HG03045 (cell line): ENCODE measurements at regions not wholly inside any gene's neighbourhood (a gene's known extent, or its start where the extent isn't known, plus 50 kb on each side); places are given as distances from the start of the nearest gene placed in this dataset.
"Not testable (repeated sequence)": the region's sequence is repeated elsewhere in the genome, so short reads cannot be mapped to it uniquely, and the experiment has no call there.

Experiments
- ATAC-seq: cut with Tn5 transposase; IDR thresholded peaks from one replicate; pipeline ENCODE4 v1.9.1; 2021; ENCODE audit warnings: mild to moderate bottlenecking, moderate library complexity; ENCODE audit not compliant: unreplicated experiment

- not testable (repeated sequence) for ATAC-seq
Observed at GRCh38 chr5:148741766-148742165, 84.6 kb upstream of the ADRB2 start.

- ATAC-seq, result not testable (repeated sequence)
Observed at GRCh38 chr5:148744380-148744779, 82.0 kb upstream of the ADRB2 start.

GRCh38 chr5:148746826-148747535 is 79.4 kb upstream of the ADRB2 start:
- peak; percentile 55 for ATAC-seq

GRCh38 chr5:148747536-148747906 is 78.9 kb upstream of the ADRB2 start:
- ATAC-seq, result no peak

- no peak for ATAC-seq
Observed at GRCh38 chr5:148748702-148749392, 77.6 kb upstream of the ADRB2 start.

GRCh38 chr5:148750614-148751013 is 75.8 kb upstream of the ADRB2 start:
- ATAC-seq, result no peak

- ATAC-seq, result no peak
Observed at GRCh38 chr5:148751025-148751424, 75.4 kb upstream of the ADRB2 start.

- ATAC-seq, result not testable (repeated sequence)
Observed at GRCh38 chr5:148752375-148752774, 74.0 kb upstream of the ADRB2 start.

GRCh38 chr5:148759101-148759500 is 67.3 kb upstream of the ADRB2 start:
- no peak for ATAC-seq

- peak; percentile 100 for ATAC-seq
Observed at GRCh38 chr5:148760945-148761638, 65.3 kb upstream of the ADRB2 start.

- ATAC-seq, result no peak
Observed at GRCh38 chr5:148763996-148764395, 62.4 kb upstream of the ADRB2 start.

- ATAC-seq, result no peak
Observed at GRCh38 chr5:148765061-148765460, 61.4 kb upstream of the ADRB2 start.

- ATAC-seq, result no peak
Observed at GRCh38 chr5:148768806-148769415, 57.5 kb upstream of the ADRB2 start.

- ATAC-seq, result no peak
Observed at GRCh38 chr5:148769941-148770340, 56.5 kb upstream of the ADRB2 start.

GRCh38 chr5:148774313-148774712 is 52.1 kb upstream of the ADRB2 start:
- no peak for ATAC-seq

GRCh38 chr5:148776261-148776660 is 50.1 kb upstream of the ADRB2 start:
- no peak for ATAC-seq
